ENCODE measurements at regions not wholly inside any gene's neighbourhood (a gene's known extent, or its start where the extent isn't known, plus 50 kb on each side); places are given as distances from the start of the nearest gene placed in this dataset.

DNA sequence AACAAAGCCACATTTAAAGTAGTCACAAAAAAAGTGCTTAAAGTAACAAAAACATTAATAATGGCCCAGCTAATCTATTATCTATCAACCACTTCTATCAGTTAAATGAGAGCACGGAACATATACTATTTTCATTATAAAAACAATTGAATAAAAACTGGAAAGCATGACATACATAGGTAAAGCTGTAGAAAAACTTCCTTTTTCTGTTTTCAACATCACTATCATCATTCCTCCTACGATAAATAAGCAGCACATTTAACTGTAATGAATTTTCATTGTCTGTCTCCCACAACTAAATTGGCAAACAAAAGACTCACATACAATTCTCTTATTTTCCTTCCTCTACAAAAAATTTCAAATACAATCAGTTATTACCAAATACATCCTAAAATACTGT is 96.4 kb upstream of the DPH5 start:
- Histone ChIP-seq H3K27ac (no peak overlapping the region), H3K27me3 (no peaks in the 10 kb centered on the region), H3K4me1 (no peaks in the 10 kb centered on the region), H3K36me3 (no peaks in the 10 kb centered on the region), H3K9me3 (no peaks in the 10 kb centered on the region), H3K4me3 (no peak overlapping the region)
- intact Hi-C loops (cut with DNase I), result no loop called here
- 55 to 58% methylated on average over 2 of the region's 2 CpGs for WGBS, 2 donors
- TF ChIP-seq, protein P1, sequence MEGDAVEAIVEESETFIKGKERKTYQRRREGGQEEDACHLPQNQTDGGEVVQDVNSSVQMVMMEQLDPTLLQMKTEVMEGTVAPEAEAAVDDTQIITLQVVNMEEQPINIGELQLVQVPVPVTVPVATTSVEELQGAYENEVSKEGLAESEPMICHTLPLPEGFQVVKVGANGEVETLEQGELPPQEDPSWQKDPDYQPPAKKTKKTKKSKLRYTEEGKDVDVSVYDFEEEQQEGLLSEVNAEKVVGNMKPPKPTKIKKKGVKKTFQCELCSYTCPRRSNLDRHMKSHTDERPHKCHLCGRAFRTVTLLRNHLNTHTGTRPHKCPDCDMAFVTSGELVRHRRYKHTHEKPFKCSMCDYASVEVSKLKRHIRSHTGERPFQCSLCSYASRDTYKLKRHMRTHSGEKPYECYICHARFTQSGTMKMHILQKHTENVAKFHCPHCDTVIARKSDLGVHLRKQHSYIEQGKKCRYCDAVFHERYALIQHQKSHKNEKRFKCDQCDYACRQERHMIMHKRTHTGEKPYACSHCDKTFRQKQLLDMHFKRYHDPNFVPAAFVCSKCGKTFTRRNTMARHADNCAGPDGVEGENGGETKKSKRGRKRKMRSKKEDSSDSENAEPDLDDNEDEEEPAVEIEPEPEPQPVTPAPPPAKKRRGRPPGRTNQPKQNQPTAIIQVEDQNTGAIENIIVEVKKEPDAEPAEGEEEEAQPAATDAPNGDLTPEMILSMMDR (IDR thresholded peaks at IDR 0.05), result no peak
- FAIRE-seq, result no peak
- no peak for DNase-seq
- no peak for ATAC-seq

DNA sequence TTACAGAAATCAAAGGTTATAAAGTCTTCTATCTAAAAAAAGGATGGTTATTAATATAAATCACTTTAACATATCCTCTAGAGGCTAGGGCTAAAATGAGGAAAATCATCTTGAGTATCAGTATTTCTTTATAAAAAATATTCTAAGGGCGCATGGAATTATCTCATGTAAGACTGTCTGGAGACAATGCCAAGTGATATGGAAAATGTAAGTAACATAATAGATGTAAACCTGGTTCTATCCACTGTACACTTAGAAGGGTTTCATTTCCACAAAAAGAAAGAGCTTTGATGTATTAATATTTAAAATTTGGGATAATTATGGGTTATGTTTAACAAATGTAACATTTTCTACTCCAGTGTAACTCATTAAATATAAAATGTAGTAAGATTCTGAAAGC is 95.9 kb upstream of the DPH5 start:
- FAIRE-seq, result no peak
- Histone ChIP-seq H3K36me3 (no peaks in the 10 kb centered on the region), H3K9me3 (no peaks in the 10 kb centered on the region), H3K27me3 (no peaks in the 10 kb centered on the region), H3K4me3 (no peak overlapping the region), H3K27ac (no peak overlapping the region), H3K4me1 (no peaks in the 10 kb centered on the region)
- no peak for ATAC-seq
- 66 to 76% methylated on average over 1 of the region's 1 CpG for WGBS, 2 donors
- TF ChIP-seq, protein P1 (IDR thresholded peaks at IDR 0.05), result no peak
- DNase-seq, result no peak
- intact Hi-C loops (cut with DNase I), result no loop called here

DNA sequence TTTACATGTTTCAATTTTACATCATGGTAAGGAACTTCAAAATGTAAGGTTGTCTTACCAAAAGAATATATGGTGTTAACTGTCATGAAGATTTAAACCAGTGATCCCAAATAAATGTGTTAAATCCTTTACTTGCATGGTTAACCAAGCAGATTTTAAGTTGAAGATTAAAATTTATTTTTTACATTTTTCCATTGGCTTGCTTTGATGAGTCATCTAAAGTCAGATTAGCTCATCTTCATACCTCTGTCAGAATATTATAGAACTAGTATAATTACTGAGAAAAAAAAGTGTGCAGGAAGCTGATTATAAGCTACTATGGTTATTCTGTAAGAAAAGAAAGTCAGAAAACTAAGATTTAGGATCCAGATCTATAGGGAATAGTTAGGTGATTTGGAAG is 95.3 kb upstream of the DPH5 start:
- H3K36me3 ChIP-seq, result no peaks in the 10 kb centered on the region
- H3K9me3 ChIP-seq, result no peaks in the 10 kb centered on the region
- no peak overlapping the region for H3K27ac ChIP-seq
- H3K4me1 ChIP-seq, result no peaks in the 10 kb centered on the region
- intact Hi-C loops (cut with DNase I), result no loop called here
- FAIRE-seq (no peak), ATAC-seq (no peak), DNase-seq (no peak)
- no peaks in the 10 kb centered on the region for H3K27me3 ChIP-seq
- TF ChIP-seq, protein P1 (IDR thresholded peaks at IDR 0.05), result no peak
- H3K4me3 ChIP-seq, result no peak overlapping the region

DNA sequence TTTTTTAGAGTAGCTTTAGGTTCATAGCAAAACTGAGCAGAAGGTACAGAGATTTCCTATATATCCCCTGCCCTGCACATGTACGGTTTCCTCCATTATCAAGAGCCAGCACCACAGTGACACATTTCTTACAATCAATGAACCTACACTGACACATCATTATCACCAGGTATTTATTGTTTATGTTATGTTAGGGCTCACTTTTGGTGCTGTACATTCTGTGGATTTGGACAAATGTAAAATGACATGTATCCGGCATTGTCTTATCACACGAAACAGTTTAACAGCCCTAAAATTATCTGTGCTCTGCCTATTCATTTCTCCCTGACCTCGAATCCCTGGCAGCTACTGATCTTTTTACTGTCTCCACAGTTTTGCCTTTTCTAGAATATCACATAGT is 93.7 kb upstream of the DPH5 start:
- intact Hi-C loops (cut with DNase I), result no loop called here
- FAIRE-seq, result no peak

DNA sequence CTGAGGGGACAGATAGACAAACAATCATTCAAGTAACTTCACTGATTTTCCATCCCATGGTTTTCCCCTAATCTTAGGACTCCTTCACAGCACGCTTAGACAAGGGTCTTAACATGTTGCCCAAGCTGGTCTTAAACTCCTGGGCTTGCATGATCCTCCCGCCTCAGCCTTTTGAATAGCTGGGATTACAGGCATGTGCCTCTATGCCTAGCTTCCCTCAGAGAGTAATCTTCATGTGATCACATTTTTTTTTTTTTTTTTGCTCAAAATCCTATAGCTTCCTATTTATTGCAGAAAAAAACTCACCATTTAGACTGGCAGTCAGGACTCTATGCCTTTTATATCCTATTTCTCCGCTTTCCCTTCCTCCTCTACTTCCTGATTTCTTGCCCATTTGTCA is 90.4 kb upstream of the DPH5 start:
- intact Hi-C loops (cut with DNase I), result no loop called here
- Histone ChIP-seq H3K4me3 (no peak overlapping the region), H3K27me3 (no peaks in the 10 kb centered on the region), H3K4me1 (peaks cover 0 to 4% (median 0%) of the 10 kb centered on the region in 3 donors), H3K9me3 (no peaks in the 10 kb centered on the region), H3K36me3 (no peaks in the 10 kb centered on the region), H3K27ac (no peak overlapping the region)
- 75 to 90% methylated on average over 3 of the region's 3 CpGs for WGBS, 2 donors
- ATAC-seq (no peak), FAIRE-seq (no peak), DNase-seq (no peak)
- TF ChIP-seq, protein P1 (IDR thresholded peaks at IDR 0.05), result no peak

More for the DNA sequence above, 93.7 kb upstream of the DPH5 start:
- H3K36me3 ChIP-seq, result no peaks in the 10 kb centered on the region
- ATAC-seq, result no peak
- TF ChIP-seq, protein P1 (IDR thresholded peaks at IDR 0.05), result no peak
- 57 to 73% methylated on average over 4 of the region's 4 CpGs for WGBS, 2 donors
- H3K4me3 ChIP-seq, result no peak overlapping the region
- no peaks in the 10 kb centered on the region for H3K4me1 ChIP-seq
- DNase-seq, result no peak
- no peak overlapping the region for H3K27ac ChIP-seq
- H3K27me3 ChIP-seq, result no peaks in the 10 kb centered on the region
- H3K9me3 ChIP-seq, result no peaks in the 10 kb centered on the region
